GM18498 (cell line): ENCODE measurements at regions not wholly inside any gene's neighbourhood (a gene's known extent, or its start where the extent isn't known, plus 50 kb on each side); places are given as distances from the start of the nearest gene placed in this dataset.

ENCODE experiments used
- ATAC-seq: cut with Tn5 transposase; IDR thresholded peaks from one replicate; pipeline ENCODE4 v1.9.1; 2021; ENCODE audit warnings: mild to moderate bottlenecking, moderate library complexity; ENCODE audit not compliant: unreplicated experiment

DNA sequence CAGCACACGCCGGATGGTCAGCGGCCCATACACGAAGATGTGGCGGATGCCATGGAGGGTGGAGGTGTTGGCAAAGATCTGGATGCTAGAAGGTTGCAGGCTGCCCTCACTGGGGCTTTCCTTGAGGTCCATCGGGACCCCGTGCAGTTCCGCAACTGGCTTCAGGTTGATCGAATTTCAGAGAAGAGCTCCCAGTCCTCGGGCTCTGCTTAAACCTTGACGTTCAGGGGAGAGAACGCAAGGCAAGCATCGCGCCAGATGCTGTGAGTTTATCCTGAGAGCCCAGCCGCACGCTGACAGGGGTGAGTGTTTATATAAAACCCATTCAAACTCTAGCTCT, 98.7 kb upstream of the CCL2 start:
- ATAC-seq = no peak

DNA sequence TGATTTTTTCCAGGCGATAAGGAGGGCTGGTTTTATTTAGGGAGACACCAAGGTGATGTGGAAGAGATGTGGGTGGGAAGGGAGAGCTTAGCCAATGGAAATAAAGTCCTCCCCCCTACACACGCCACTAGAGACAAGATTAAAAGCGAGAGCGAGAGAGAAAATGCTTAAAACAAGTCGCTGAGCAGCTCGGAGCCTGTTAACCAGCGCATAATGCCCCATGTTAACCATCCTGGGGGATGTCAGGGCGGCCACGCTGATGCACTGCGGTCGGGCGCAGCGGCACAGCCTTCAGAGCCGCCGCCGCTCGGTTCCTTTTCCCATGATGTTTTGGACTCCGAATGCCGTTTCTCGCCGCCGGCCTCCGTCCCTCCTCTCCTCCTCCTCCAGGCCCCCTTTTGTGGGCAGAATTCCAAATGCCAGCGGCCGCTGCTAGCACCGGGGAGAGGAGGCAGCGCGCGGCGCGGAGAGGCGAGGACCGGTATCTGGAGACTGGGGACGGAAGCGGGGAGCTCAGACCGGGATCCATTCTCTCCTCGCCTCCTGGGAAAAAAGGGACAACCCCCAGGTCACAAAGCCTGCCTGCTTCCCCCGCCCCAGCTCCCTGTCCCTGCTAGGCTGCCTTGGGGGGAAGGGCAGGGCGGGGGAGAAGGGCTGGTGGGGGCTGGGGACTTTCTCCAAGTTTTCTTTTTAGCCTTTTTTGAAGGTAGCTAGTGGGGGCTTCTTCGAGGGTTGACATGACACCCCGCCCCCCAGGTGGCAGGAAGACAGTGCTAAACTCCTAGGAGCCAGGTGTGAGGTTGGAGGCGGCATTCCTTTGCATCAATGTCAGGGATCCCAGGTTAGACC, 98.1 kb upstream of the CCL2 start:
- no peak for ATAC-seq

DNA sequence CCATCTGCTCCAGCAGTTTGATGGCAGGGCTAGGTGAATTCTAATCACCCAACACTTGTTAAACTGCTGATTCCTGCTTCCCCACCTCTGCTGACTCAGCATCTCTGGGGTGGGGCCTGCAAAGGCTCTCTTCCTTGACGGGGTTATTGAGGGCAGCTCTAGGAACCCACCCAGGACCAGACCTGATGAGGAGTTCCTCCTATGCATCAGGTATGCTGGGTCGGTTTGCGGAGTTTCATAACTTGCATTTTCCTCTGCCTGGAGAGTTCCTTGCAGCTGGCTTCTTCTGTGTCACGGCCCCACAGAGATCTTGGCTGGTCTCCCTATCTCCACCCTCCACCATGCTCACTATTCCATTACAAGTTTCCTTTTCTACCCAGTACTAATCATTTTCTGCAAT, 93.4 kb upstream of the CCL2 start:
- ATAC-seq = no peak

DNA sequence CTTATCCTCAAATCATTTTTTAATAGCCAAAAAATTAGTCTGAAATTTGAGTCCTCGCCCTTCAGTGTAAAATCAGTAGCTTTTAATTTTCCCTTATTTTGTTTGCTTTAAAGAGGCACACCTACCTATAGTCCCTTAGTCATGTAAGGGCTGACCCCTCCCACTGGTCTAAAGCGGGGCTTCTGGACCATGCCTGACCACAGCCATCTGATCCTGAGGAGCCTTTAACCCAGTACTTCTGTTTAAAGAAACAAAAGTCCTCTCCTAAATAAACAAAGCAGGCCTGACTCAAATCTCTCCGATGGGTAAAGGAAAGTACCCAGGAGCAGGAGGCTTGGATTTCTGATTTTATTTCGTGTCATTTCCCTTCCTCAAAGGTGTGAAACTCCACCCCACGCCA, 92.0 kb upstream of the CCL2 start:
- no peak for ATAC-seq

DNA sequence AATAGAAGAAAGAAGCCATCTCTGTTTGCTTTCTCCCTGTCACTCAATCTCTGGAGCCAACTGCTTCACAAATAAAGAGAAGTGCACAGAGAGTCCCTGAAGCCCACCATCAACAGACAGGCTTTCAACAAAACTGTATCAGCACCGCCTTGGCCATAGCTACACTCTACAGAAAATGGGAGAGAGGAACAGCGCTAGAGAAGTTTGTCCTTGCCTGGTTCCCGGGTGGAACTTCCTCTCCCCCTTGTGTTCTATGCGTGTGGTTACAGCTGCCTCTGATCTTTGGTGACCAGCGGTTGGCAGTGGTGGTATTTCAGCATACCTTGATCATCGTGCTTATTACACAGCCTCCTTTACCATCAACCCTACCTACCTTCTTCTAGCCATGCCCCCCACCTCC, 91.4 kb upstream of the CCL2 start:
- no peak for ATAC-seq

DNA sequence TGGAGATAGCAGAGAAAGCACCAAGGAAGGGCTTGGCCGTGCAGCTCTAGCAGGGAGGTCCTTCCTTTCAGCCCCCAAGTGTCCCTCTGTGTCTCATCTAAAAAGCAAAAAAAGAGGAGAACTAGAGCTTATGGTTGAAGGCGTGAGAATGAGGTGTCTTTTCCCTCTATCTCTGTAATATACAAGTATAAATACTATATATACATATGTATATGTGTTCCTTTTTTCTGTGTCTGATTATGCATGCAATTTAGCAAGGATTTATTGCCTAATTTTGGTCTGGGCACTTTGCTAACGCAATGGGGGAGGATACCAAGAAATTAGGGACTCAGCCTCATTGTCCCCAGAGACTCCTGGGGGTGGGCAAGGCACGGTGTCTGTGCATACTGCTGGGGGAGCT, 90.2 kb upstream of the CCL2 start:
- ATAC-seq = no peak

DNA sequence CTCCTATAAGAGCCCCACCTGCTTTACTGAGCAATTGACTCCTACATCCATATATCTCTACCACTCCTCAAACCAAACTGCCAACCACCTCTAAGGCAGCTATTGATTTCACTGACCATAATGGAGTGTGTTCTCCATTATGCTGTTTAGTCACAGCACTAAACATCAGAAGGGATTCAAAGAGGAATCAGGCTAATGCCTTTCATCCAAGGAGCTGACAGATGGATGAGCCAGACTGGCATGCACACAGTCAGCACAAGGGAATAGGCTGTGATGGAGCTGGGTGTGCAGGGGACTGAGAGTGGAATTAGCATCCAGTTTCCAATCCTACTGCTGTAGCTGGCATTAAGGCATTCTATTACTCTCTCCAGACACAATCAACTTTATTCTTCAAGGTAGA, 88.7 kb upstream of the CCL2 start:
- no peak for ATAC-seq

DNA sequence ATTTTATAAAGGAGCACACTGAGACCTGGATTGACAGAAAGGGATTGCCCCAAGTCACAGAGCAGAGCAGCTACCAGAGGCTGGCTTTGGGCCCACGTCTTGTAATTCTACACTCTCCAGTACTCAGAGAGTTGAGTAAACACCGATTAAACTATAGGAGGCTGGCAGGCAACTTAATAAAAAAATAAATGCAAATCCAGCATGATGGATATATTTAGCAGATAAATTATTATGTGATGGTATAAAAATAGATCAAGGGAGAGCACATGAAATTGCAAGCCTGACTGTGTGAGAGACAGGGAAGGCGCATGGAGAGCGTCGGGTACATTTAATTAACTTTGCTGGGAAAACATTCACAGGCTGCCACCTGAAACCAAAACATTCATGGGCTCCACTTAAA, 87.7 kb upstream of the CCL2 start:
- ATAC-seq = no peak

DNA sequence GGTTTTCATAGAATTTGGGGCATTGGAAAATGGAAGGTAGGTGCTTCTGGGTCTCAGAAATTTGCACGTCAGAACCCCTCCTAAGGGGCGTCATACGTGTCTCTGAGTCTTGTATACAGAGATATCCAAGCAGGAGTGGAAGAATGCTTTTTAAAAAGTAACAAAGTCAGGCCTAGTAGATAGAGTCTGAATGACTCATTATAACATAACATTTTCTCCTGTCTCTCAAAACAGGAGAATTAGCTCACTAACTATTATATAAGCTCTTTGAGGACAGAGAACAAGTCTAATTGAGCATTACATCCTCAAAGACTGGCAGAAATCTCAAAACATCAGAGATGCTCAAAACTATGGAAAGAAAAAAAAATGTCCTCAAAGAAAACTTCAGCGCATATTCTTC, 86.1 kb upstream of the CCL2 start:
- no peak for ATAC-seq

DNA sequence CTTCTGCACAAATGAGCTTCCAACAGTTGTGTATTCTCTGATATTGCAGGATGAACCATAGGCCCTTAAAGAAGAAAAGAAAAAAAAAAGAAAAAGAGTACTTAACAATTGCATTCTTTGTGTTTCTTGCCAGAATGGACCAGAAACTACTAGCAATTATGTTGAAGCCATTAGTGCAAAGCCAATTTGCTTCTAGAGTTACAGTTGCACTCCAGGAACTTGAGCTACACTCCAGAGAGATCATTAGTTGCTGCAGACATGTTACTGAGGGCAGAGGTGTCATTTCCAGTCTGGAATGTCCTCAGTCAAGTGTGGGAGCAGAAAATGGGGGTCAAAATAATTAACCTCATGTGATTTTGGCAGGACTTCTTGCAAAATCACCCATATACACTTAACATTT, 85.6 kb upstream of the CCL2 start:
- ATAC-seq = no peak

DNA sequence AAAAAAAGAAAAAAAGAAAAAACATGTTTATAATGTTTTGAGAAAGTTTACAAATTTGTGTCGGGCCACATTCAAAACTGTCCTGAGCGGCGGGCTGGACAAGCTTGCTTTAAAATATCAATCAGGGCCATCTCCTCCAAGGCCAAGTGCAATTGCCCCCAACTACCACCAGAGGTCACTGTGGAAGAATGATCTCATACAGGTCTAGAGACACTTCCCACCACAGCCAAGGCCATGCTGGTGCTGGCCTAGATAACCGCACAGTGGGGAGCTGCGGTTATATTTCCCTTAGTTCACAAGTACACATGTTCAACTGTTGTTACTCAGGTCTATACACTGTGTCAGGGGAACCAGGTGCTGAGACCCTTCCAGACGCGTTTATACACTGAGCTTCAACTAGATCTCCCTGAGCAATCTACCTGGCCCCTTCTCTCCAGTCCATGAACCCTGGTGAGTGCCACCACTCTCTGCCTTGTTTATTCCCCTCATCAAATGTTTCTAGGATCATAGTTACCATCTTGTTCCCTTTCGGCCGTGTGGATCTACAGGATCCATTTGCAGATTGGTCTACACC, 83.8 kb upstream of the CCL2 start:
- no peak for ATAC-seq

DNA sequence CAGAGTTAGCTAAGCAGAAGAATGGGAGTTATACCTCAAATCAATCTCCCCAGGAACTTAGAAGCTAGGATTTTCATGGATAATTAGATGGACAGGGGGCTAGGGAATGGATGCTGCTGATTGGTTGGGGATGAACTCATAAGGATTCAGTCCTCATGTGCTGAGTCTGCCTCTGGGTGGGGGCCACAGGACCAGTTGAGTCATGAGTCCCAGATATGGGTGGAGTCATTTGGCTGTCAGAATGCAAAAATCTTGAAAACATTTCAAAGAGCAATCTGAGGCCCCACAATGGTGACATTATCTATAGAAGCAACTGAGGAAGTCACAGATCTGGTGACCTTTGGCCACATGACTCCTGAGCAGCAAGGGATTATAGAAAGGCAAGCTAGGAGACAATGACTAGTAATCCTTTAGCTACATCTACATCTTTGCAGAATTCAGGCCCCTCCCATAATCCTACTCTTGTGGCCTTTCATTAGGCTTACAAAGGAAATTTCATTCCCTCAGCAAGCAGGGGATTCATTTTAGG, 82.6 kb upstream of the CCL2 start:
- no peak for ATAC-seq

DNA sequence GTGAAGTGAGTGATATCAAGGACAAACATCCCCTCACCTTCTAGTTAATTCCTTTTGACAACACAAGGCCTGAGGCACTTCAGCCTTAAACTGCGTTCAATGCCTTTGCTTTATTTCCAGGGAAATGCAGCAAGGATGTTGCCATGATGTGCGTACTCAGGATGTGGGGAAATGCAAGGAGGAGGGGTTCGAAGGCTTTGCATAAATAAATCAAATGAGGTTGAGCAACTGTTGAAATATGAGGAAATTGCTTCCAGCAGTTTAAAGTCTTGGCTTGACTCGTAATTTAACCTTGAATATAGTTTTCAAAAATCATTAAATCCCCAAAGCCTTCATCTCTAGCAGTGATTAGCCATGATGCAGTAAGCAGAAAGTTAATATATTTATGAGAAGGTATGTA, 81.8 kb upstream of the CCL2 start:
- ATAC-seq = no peak

DNA sequence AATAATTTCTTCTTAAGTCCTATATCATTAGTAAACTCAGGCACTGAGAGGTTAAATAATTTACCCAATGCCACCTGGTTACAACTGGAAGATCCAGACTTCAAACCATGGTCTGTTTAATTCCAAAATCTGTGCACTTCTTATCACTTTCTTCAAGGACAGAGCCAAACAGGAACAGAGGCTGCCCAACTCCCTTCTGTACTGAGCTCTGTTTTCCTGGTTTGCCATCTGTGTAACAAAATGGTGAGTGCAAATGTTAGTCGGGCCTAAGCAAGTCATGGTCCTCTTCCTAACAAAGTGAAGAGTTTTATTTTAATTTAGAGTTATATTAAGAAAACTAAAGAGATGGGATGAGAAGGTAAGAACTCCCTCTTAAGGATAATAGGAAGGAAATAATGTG, 80.6 kb upstream of the CCL2 start:
- no peak for ATAC-seq

DNA sequence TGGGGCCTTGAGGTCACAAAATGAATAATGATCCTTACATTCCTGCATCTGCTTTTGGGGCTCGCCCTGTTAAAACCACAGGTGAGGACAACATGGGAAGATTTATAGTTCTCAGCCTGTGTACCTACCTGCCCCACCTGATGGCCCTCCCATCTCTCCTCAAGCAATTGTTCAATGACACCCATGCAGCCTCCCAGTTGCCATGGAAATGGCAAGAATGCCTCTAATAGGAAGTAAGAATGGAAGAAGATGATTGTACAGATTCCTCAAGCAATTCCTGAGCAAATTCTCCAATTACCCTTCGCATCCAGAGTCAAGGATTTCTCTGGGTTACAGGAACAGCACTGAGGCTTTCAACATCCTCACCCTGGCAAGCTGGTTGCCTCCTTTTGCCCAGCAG, 78.6 kb upstream of the CCL2 start:
- ATAC-seq = no peak

DNA sequence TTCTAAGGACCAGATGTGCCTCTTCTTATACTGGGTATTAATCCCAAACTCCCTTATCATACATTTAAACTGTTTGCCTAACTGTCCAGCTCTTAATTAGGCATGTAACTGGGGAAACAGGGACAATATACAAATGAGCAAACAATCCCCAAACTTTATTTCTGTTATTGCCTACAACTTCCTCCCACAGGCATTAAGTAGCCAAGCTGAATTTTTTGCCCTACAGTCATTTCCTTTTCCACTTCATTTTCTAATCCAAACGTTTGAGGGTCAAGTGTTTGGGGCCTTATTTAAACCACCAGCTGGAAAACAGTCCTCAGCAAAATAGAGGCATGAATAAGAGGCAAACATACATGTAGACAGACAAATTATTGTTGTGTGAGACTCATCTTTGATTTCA, 77.4 kb upstream of the CCL2 start:
- no peak for ATAC-seq

DNA sequence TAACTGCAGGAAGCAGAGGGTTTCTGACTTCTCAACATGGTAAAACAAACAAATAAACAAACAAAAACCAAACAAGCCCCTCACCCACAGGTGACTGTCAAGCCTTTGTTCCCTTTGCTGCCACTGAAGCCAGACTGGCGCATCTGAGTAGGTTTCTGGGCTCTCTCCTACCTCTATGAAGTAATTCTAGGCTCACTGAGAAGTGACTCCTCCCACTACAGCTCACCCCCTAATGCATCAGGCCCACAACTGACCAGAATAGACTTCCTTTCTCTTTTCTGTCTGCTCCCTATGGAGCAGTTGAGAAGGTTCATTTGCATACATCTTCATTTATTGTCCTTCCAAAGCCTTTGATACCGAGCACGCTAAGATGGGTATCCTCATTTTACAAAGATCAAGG, 77.0 kb upstream of the CCL2 start:
- no peak for ATAC-seq

DNA sequence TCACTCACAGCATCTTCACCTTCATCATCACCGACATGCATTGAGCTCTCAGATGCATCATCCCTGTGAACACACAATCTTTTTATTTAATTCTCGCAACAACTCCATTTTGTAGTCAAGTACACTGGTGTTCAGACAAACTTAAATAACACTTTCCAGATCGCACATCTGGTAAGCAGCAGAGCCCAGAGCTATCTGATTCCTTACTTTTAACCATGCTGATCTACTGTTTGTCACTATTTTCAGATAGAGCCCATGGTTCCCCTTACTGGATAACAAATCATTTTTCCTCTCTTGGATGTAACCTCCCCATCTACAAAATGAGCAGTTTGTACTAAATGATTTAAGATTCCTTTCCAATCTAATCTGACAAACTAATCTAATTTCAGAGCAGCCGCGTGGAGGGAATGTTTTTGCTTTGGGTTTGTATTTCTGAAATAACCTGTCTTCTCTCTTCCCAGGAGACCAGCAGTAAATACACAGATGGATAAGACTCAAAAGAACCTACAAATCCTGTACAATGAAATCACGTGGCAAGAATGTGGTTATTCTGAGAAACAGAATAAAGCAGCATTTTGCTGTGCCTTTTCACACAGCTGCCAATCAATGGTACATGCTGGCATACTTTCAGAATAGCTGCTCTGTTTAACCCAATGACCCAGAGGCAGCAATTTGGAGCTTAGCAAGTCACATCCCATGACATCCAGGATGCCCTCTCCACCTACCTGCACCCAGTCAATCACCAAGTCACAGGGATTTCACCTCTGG, 72.9 kb upstream of the CCL2 start:
- ATAC-seq = no peak

DNA sequence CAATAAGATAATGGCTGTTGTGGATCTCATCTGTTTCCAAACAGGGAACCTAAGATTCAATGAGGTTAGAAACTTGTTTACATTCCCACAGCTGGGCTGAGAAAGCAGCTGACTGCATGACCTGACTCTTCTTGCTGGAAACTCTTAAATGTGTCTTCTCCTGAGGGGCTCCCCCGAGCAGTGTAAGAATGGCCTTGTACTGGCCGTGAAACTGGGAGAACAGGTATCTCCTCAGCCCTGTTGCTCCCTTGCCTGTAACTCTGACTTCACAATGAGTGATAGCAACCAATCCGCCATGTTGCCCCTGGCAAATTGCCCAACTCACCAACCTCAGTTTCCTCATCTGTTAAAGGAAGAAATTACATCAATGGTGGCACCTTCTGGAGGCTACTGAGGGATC, 59.1 kb upstream of the CCL2 start:
- no peak for ATAC-seq

DNA sequence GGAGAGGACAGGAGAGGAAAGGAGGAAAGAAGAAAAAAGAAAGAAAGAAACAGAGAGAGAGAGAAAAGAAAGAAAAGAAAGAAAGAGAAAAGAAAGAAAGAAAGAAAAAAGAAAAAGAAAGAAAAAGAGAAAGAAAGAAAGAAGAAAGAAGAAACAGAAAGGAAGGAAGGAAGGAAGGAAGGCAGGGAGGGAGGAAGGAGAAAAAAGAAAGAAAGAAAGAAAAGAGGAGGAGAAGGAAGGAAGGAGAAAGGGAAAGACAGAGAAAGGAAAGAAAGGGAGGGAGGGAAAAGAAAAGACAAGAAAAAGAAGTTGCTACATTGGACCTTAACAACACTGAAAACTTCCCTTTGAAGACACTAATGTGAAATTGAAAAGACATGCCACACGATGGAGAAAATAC, 56.6 kb upstream of the CCL2 start:
- ATAC-seq = no peak

DNA sequence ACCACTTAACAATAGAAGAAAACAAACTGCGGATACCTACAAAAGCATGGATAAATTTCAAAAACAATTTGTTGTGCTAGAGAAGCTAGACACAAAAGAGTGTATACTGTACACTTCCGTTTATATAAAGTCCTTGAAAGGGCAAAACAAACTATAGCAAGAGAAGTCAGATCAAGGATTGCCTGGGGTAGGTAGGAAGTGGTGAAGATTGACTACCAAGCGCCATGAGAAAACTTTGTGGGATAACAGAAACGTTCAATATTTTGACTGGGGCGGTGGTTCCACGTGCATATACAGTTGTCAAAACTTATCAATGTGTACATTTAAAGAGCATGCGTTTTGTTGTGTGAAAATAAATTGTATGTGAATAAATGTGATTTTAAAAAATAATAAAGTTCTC, 55.6 kb upstream of the CCL2 start:
- no peak for ATAC-seq

DNA sequence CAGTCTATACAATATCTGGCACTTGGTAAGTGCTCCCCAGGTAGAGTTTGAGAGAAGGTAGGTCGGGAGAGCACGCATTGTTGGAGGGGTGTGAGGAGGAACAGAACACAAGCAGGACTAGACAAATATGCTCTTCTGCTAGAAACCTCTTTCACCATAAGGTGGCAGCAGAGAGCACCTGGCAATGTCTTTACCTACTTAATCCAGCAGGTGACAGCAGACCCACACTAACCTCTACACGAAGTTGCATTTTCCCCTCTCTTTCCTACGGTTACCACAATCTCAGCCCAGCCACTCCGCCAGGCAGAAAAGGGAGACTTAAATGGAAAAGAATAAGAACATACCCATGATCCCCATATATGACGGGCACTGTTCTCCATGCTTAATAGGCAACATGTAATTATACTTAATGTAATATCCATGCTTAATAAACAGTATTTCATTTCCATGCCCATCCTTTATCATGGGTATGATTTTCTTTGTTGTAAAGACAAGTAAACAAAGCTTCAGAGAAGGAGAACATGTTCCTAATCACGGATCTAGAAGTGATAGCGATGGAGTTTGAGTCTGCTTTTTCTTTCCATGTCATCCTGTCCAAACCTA, 55.1 kb upstream of the CCL2 start:
- no peak for ATAC-seq
